H9 (cell line): ENCODE measurements at regions not wholly inside any gene's neighbourhood (a gene's known extent, or its start where the extent isn't known, plus 50 kb on each side); places are given as distances from the start of the nearest gene placed in this dataset.

Source experiments
- DNase-seq: peaks from one replicate; pipeline ENCODE4 v3.0.0-alpha.2; 2017
- H2AFZ ChIP-seq: one replicate; pipeline ENCODE4 v1.6.1; 2013; ENCODE audit warnings: mild to moderate bottlenecking, low read length, control low read depth, moderate library complexity
- H2AK5ac ChIP-seq: 2 replicates; pipeline ENCODE4 v1.6.1; 2013; ENCODE audit warnings: low read length, control low read depth, mixed read lengths; ENCODE audit not compliant: insufficient read length
- H2BK120ac ChIP-seq: one replicate; pipeline ENCODE4 v1.6.1; 2013; ENCODE audit warnings: low read depth, mild to moderate bottlenecking, low read length, control low read depth, inconsistent platforms; ENCODE audit not compliant: poor library complexity, severe bottlenecking
- H2BK12ac ChIP-seq: 2 replicates; pipeline ENCODE4 v1.6.1; 2013; ENCODE audit warnings: low read length, control low read depth, mixed read lengths, low read depth; ENCODE audit not compliant: insufficient read length
- H2BK15ac ChIP-seq: 2 replicates; pipeline ENCODE4 v1.6.1; 2013; ENCODE audit warnings: low read depth, low read length, control low read depth
- H2BK20ac ChIP-seq: one replicate; pipeline ENCODE4 v1.6.1; 2013; ENCODE audit warnings: low read depth, mild to moderate bottlenecking, low read length, control low read depth, inconsistent platforms; ENCODE audit not compliant: poor library complexity, severe bottlenecking
- H2BK5ac ChIP-seq: 2 replicates; pipeline ENCODE4 v1.6.1; 2013; ENCODE audit warnings: low read length, control low read depth, mixed read lengths; ENCODE audit not compliant: insufficient read length
- H3K14ac ChIP-seq: 2 replicates; pipeline ENCODE4 v1.6.1; 2013; ENCODE audit warnings: low read length, control low read depth; ENCODE audit not compliant: insufficient read depth
- H3K18ac ChIP-seq: 2 replicates; pipeline ENCODE4 v1.6.1; 2013; ENCODE audit warnings: low read depth, mild to moderate bottlenecking, mixed read lengths, low read length, control low read depth; ENCODE audit not compliant: insufficient read length
- H3K23ac ChIP-seq: 2 replicates; pipeline ENCODE4 v1.6.1; 2013; ENCODE audit warnings: low read length, control low read depth, mixed read lengths, low read depth; ENCODE audit not compliant: insufficient read length
- H3K23me2 ChIP-seq: 2 replicates; pipeline ENCODE4 v1.6.1; 2013; ENCODE audit warnings: low read depth, mild to moderate bottlenecking, mixed read lengths, low read length, control low read depth; ENCODE audit not compliant: insufficient read length, poor library complexity, severe bottlenecking
- H3K27ac ChIP-seq: 2 replicates; pipeline ENCODE4 v1.5.1; 2013; ENCODE audit warnings: low read length, control low read depth, mixed read lengths, low read depth; ENCODE audit not compliant: insufficient read length
- H3K27me3 ChIP-seq: 2 replicates; pipeline ENCODE4 v1.6.1; 2013; ENCODE audit warnings: low read length, control low read depth, inconsistent platforms; ENCODE audit not compliant: insufficient read depth
- H3K4ac ChIP-seq: 2 replicates; pipeline ENCODE4 v1.6.1; 2013; ENCODE audit warnings: low read depth, mild to moderate bottlenecking, control low read depth, inconsistent platforms, low read length, moderate library complexity
- H3K4me1 ChIP-seq: 2 replicates; pipeline ENCODE4 v1.6.1; 2013; ENCODE audit warnings: low read length, control low read depth, inconsistent platforms; ENCODE audit not compliant: insufficient read depth
- H3K4me2 ChIP-seq: 2 replicates; pipeline ENCODE4 v1.6.1; 2013; ENCODE audit warnings: low read length, control low read depth, mixed read lengths; ENCODE audit not compliant: insufficient read length, insufficient read depth
- H3K56ac ChIP-seq: 2 replicates; pipeline ENCODE4 v1.6.1; 2013; ENCODE audit warnings: low read depth, mild to moderate bottlenecking, mixed read lengths, low read length, control low read depth; ENCODE audit not compliant: insufficient read length
- H3K79me1 ChIP-seq: 2 replicates; pipeline ENCODE4 v1.6.1; 2013; ENCODE audit warnings: low read depth, mild to moderate bottlenecking, moderate library complexity, low read length, control low read depth, inconsistent platforms; ENCODE audit not compliant: insufficient read depth, poor library complexity, severe bottlenecking
- H3K79me2 ChIP-seq: 2 replicates; pipeline ENCODE4 v1.6.1; 2013; ENCODE audit warnings: low read length, control low read depth, inconsistent platforms; ENCODE audit not compliant: insufficient read depth
- H3K9ac ChIP-seq: 2 replicates; pipeline ENCODE4 v1.6.1; 2013; ENCODE audit warnings: low read length, control low read depth, mixed read lengths; ENCODE audit not compliant: insufficient read length; ENCODE audit errors: extremely low read depth
- H3K9me3 ChIP-seq: one replicate; pipeline ENCODE4 v1.6.1; 2013; ENCODE audit warnings: low read depth, low read length, inconsistent platforms; ENCODE audit not compliant: control insufficient read depth
- H3T11ph ChIP-seq: one replicate; pipeline ENCODE4 v1.6.1; 2013; ENCODE audit warnings: mild to moderate bottlenecking, low read length, control low read depth, inconsistent platforms
- H4K20me1 ChIP-seq: one replicate; pipeline ENCODE4 v1.6.1; 2013; ENCODE audit not compliant: control insufficient read depth, insufficient read length, insufficient read depth
- H4K5ac ChIP-seq: 2 replicates; pipeline ENCODE4 v1.6.1; 2013; ENCODE audit warnings: low read depth, mild to moderate bottlenecking, mixed read lengths, low read length, control low read depth; ENCODE audit not compliant: insufficient read length
- H4K8ac ChIP-seq: replicated peaks from 2 replicates; pipeline ENCODE4 v1.6.1; 2013; ENCODE audit warnings: low read length, control low read depth, mixed read lengths, low read depth; ENCODE audit not compliant: insufficient read length
- H4K91ac ChIP-seq: 2 replicates; pipeline ENCODE4 v1.6.1; 2013; ENCODE audit warnings: low read depth, mild to moderate bottlenecking, moderate library complexity, mixed read lengths, low read length, control low read depth; ENCODE audit not compliant: insufficient read length
- H3K27ac Mint-ChIP-seq, 3 experiments: 2 replicates in 2 of 3; 3 replicates in 1 of 3; pipeline ENCODE4 v1.8.0; 2020 to 2021; ENCODE audit warnings: mixed read lengths in 3 of 3, mild to moderate bottlenecking in 1 of 3, moderate library complexity in 1 of 3
- H3K27me3 Mint-ChIP-seq: 2 replicates; pipeline ENCODE4 v1.8.0; 2021; ENCODE audit warnings: low read depth, mild to moderate bottlenecking, moderate library complexity, mixed read lengths
- H3K36me3 Mint-ChIP-seq, 3 experiments: 2 replicates in 2 of 3; 3 replicates in 1 of 3; pipeline ENCODE4 v1.8.0; 2020 to 2021; ENCODE audit warnings: low read depth in 3 of 3, mixed read lengths in 3 of 3; ENCODE audit not compliant: insufficient read depth in 1 of 3
- H3K4me1 Mint-ChIP-seq, 2 experiments: 2 replicates each; pipeline ENCODE4 v1.8.0; 2020; ENCODE audit warnings: mixed read lengths in 2 of 2
- H3K4me3 Mint-ChIP-seq, 2 experiments: 2 replicates in 1 of 2; 3 replicates in 1 of 2; pipeline ENCODE4 v1.8.0; 2020 to 2021; ENCODE audit warnings: mild to moderate bottlenecking in 2 of 2, mixed read lengths in 2 of 2, moderate library complexity in 1 of 2
- H3K9me3 Mint-ChIP-seq, 2 experiments: 2 replicates in 1 of 2; 3 replicates in 1 of 2; pipeline ENCODE4 v1.8.0; 2020; ENCODE audit warnings: mild to moderate bottlenecking in 2 of 2, mixed read lengths in 2 of 2, moderate library complexity in 1 of 2
- CTCF ChIP-seq: fragments of 200-600 bp; sonication (generic); conservative IDR thresholded peaks from 3 replicates; pipeline ENCODE4 v1.8.0; 2021; ENCODE audit warnings: antibody characterized with exemption, mild to moderate bottlenecking
- WGBS: extraction: QIAGEN DNeasy Blood & Tissue Kit; methylation state at CpG from one replicate; pipeline ENCODE4 v1.1.7; 2013; ENCODE audit warnings: missing lambda C conversion rate, low lambda C conversion rate, mixed read lengths; ENCODE audit not compliant: insufficient read length; ENCODE audit errors: extremely low coverage; 5-methylcytosine and 5-hydroxymethylcytosine counted together

GRCh38 chr1:30375156-30375555, 348.2 kb downstream of the MATN1 start:
- Histone ChIP-seq H2BK5ac (no peak overlapping the region), H4K8ac (no peak overlapping the region), H3K23ac (no peak overlapping the region), H3K23me2 (no peaks in the 10 kb centered on the region), H3K9ac (no peak overlapping the region), H3K4me2 (no peak overlapping the region), H3K4me1 (no peaks in the 10 kb centered on the region), H3K9me3 (no peaks in the 10 kb centered on the region), H4K91ac (no peak overlapping the region), H4K20me1 (peaks cover 2% of the 10 kb centered on the region), H3T11ph (no peak overlapping the region), H3K4ac (no peak overlapping the region), H3K79me1 (no peaks in the 10 kb centered on the region), H3K79me2 (no peaks in the 10 kb centered on the region), H3K56ac (no peak overlapping the region), H2AFZ (no peak overlapping the region), H3K14ac (no peak overlapping the region), H2BK15ac (no peak overlapping the region), H2BK12ac (no peak overlapping the region), H2BK20ac (no peak overlapping the region), H4K5ac (no peak overlapping the region), H2BK120ac (no peak overlapping the region), H3K18ac (no peak overlapping the region), H3K27ac (no peak overlapping the region), H2AK5ac (no peak overlapping the region), H3K27me3 (no peaks in the 10 kb centered on the region)
- no peak for TF ChIP-seq CTCF
- Mint-ChIP-seq H3K4me3 (no peak overlapping the region), H3K9me3 (no peaks in the 10 kb centered on the region; a peak in 1 of 5 replicates), H3K4me1 (peaks cover 5 to 33% of the 10 kb centered on the region in 2 experiments; a peak in 3 of 4 replicates), H3K36me3 (no peaks in the 10 kb centered on the region), H3K27ac (no peak overlapping the region), H3K27me3 (peaks cover 3% of the 10 kb centered on the region)
- DNase-seq, result no peak
- WGBS, result no CpG with 5 or more reads among the region's 7 CpGs
